ENCODE measurements at regions not wholly inside any gene's neighbourhood (a gene's known extent, or its start where the extent isn't known, plus 50 kb on each side); places are given as distances from the start of the nearest gene placed in this dataset.

- Histone ChIP-seq H3K79me2 (ENCODE audit: insufficient read depth, low read length) (no peaks in the 10 kb centered on the region), H4K20me1 (ENCODE audit: insufficient read depth, low read length) (no peaks in the 10 kb centered on the region), H3K27ac (ENCODE audit: low read depth in 1 of 2, low read length in 2 of 2) (no peak overlapping the region), H3K4me1 (ENCODE audit: control insufficient read depth in 1 of 2, insufficient read depth in 2 of 2, low read length in 2 of 2) (no peaks in the 10 kb centered on the region), H3K36me3 (replicated peaks in 1 of 2; ENCODE audit: control insufficient read depth in 1 of 2, insufficient read depth in 2 of 2, low read length in 2 of 2) (no peaks in the 10 kb centered on the region), H3K27me3 (ENCODE audit: control insufficient read depth in 2 of 2, insufficient read depth in 2 of 2, low read length in 2 of 2) (peaks cover 0 to 3% of the 10 kb centered on the region in 2 donors), H2AFZ (ENCODE audit: insufficient read depth, low read depth, low read length, poor library complexity, severe bottlenecking) (no peak overlapping the region), H3K4me2 (replicated peaks; ENCODE audit: extremely low read depth, low read length, poor library complexity, severe bottlenecking) (no peak overlapping the region), H3K4me3 (replicated peaks in 1 of 3; ENCODE audit: low read depth in 2 of 3, low read length in 3 of 3) (no peak overlapping the region), H3K9me3 (replicated peaks in 1 of 2; ENCODE audit: control insufficient read depth in 1 of 2, insufficient read depth in 1 of 2, low read length in 2 of 2) (no peaks in the 10 kb centered on the region), H3K9ac (ENCODE audit: insufficient read depth, low read length, poor library complexity, severe bottlenecking) (no peak overlapping the region)
- Mint-ChIP-seq H3K27ac (no peak overlapping the region), H3K36me3 (no peaks in the 10 kb centered on the region), H3K4me1 (no peaks in the 10 kb centered on the region), H3K27me3 (ENCODE audit: low read depth in 3 of 3) (peaks cover 4 to 13% (median 5%) of the 10 kb centered on the region in 3 donors), H3K9me3 (peaks cover 0 to 14% (median 4%) of the 10 kb centered on the region in 7 donors), H3K4me3 (no peak overlapping the region)
- intact Hi-C loops (cut with micrococcal nuclease), result no loop called here
- DNase-seq, result no peak
- TF ChIP-seq, protein P1, sequence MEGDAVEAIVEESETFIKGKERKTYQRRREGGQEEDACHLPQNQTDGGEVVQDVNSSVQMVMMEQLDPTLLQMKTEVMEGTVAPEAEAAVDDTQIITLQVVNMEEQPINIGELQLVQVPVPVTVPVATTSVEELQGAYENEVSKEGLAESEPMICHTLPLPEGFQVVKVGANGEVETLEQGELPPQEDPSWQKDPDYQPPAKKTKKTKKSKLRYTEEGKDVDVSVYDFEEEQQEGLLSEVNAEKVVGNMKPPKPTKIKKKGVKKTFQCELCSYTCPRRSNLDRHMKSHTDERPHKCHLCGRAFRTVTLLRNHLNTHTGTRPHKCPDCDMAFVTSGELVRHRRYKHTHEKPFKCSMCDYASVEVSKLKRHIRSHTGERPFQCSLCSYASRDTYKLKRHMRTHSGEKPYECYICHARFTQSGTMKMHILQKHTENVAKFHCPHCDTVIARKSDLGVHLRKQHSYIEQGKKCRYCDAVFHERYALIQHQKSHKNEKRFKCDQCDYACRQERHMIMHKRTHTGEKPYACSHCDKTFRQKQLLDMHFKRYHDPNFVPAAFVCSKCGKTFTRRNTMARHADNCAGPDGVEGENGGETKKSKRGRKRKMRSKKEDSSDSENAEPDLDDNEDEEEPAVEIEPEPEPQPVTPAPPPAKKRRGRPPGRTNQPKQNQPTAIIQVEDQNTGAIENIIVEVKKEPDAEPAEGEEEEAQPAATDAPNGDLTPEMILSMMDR (IDR thresholded peaks at IDR 0.05), result no peak
- WGBS (ENCODE audit: insufficient coverage), result 71% methylated on average over 1 of the region's 7 CpGs
Observed at GRCh38 chr17:33628500-33629346, 335.6 kb upstream of the ASIC2 start.

- Histone ChIP-seq H3K27me3 (ENCODE audit: control insufficient read depth in 2 of 2, insufficient read depth in 2 of 2, low read length in 2 of 2) (no peaks in the 10 kb centered on the region), H3K4me2 (replicated peaks; ENCODE audit: extremely low read depth, low read length, poor library complexity, severe bottlenecking) (no peak overlapping the region), H3K9me3 (replicated peaks in 1 of 2; ENCODE audit: control insufficient read depth in 1 of 2, insufficient read depth in 1 of 2, low read length in 2 of 2) (peaks cover 0 to 2% of the 10 kb centered on the region in 2 donors), H4K20me1 (ENCODE audit: insufficient read depth, low read length) (no peaks in the 10 kb centered on the region), H3K9ac (ENCODE audit: insufficient read depth, low read length, poor library complexity, severe bottlenecking) (no peak overlapping the region), H3K36me3 (replicated peaks in 1 of 2; ENCODE audit: control insufficient read depth in 1 of 2, insufficient read depth in 2 of 2, low read length in 2 of 2) (no peaks in the 10 kb centered on the region), H3K27ac (ENCODE audit: low read depth in 1 of 2, low read length in 2 of 2) (no peak overlapping the region), H3K4me3 (replicated peaks in 1 of 3; ENCODE audit: low read depth in 2 of 3, low read length in 3 of 3) (no peak overlapping the region), H3K4me1 (ENCODE audit: control insufficient read depth in 1 of 2, insufficient read depth in 2 of 2, low read length in 2 of 2) (no peaks in the 10 kb centered on the region), H2AFZ (ENCODE audit: insufficient read depth, low read depth, low read length, poor library complexity, severe bottlenecking) (no peak overlapping the region), H3K79me2 (ENCODE audit: insufficient read depth, low read length) (no peaks in the 10 kb centered on the region)
- H3K4me3 Mint-ChIP-seq, result no peak overlapping the region
- peaks cover 0 to 17% (median 4%) of the 10 kb centered on the region in 7 donors for H3K9me3 Mint-ChIP-seq
- peaks cover 3 to 8% (median 7%) of the 10 kb centered on the region in 3 donors for H3K27me3 Mint-ChIP-seq (ENCODE audit: low read depth in 3 of 3)
- no peak overlapping the region for H3K27ac Mint-ChIP-seq
- TF ChIP-seq, protein P1 (IDR thresholded peaks at IDR 0.05), result no peak
- H3K36me3 Mint-ChIP-seq, result no peaks in the 10 kb centered on the region
- intact Hi-C loops (cut with micrococcal nuclease), result no loop called here
- no peak for DNase-seq
- H3K4me1 Mint-ChIP-seq, result peaks cover 12% of the 10 kb centered on the region
- 83% methylated on average over 6 of the region's 6 CpGs for WGBS (ENCODE audit: insufficient coverage)
Observed at GRCh38 chr17:33633446-33633845, 340.4 kb upstream of the ASIC2 start.

All from CD14-positive monocyte (primary cell).